Fibroblast of skin of abdomen (primary cell): ENCODE measurements at regions not wholly inside any gene's neighbourhood (a gene's known extent, or its start where the extent isn't known, plus 50 kb on each side); places are given as distances from the start of the nearest gene placed in this dataset.

Experiments
- DNase-seq: peaks from one replicate; pipeline ENCODE4 v3.0.0-alpha.2; 2013

- no peak for DNase-seq
These were observed 183.6 kb upstream of the GLI2 start for GRCh38 chr2:120552079-120552478.

- peak; percentile 35 for DNase-seq
These were observed 182.7 kb upstream of the GLI2 start for GRCh38 chr2:120552800-120553481.

DNA sequence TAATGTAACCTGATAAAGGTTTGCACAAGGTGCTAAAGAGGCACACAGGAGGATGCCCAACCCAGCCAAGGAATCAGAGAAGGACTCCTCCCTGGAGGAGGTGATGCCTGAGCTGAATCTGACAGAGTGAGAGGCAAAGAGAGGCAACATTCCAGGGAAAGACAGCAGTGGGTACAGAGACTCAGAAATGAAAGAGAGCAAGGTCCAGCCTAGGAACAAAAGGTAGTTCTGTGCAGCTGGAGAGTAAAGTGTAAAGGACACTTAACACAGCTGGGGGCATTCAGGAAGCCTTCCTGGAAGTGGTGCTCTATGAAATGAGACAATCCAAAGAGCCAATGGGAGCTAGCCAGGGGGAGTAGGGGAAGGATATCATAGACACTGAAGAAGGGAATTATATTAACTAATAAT lies 181.0 kb upstream of the GLI2 start:
- no peak for DNase-seq

DNA sequence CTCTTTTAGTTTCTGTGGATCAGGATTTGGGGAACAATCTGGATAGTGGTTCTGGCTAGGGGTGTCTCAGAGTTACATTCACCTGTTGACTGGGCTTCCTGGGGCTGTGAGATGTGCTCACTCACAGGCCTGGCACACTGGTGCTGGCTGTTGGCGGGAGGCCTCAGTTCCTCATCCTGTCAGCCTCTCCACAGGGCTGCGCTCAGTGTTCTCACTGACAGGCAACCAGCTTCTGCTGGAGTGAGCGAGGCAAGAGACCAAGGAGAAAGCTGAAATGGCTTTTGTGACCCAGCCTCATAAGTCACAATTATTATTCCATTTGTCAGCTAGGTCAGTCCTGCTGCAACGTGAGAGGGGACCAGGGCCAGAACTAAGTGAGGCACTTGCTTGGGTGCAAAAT lies 180.6 kb upstream of the GLI2 start:
- DNase-seq: no peak

DNA sequence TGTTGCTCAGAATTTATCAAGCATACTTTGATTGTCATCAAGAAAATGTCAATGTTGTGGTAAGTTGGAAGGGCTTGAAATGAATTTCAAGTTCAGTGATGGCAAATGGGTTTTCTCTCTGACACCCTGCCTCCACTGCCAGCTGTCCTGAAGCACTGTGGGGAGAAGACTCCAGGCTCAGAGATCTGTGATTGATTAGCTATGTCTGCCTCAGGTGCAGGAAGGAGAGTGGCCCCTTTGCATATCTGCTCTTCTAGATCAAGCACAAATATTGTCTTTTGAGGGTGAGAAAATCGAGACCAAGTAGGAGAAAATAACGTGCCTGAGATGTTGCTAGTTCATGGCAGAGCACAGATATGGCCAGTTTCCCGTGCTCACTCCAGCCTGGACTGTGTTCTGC lies 178.8 kb upstream of the GLI2 start:
- DNase-seq: no peak

- no peak for DNase-seq
These were observed 176.8 kb upstream of the GLI2 start for GRCh38 chr2:120558847-120559246.

- DNase-seq: peak; percentile 99
These were observed 176.3 kb upstream of the GLI2 start for GRCh38 chr2:120559401-120559800.

- DNase-seq: no peak
These were observed 175.3 kb upstream of the GLI2 start for GRCh38 chr2:120560330-120560729.

DNA sequence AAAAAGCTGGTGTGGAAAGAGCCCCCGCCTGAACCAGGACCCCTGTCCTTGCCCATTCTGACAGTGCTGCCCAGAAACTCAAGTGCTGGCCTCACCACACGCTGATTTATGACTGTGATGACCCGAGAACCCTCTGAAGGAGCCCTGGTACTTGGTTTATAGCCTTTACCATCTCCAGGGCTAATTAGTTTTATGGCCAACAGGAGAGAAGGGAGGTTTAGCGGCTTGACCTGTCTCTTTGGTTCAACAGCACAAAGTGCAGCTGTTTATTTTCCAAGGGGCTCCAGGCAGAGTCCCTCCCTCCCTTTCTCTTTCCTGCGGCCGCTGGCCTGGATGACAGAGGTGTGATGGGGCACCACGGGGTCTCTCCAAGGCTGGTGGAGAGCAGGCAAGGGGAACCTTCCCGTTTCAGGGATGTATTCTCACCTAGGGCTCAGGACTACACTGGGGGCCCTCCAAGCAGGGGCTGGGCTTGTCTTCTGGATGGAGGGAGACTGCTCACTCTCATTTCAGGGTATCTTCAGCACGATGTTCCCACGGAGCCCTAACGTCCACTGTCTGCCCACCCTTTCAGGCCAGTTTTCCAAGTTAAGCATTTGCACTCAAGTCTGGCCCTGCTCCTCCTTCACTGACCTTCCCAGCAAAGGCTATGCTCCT lies 174.2 kb upstream of the GLI2 start:
- DNase-seq: no peak

DNA sequence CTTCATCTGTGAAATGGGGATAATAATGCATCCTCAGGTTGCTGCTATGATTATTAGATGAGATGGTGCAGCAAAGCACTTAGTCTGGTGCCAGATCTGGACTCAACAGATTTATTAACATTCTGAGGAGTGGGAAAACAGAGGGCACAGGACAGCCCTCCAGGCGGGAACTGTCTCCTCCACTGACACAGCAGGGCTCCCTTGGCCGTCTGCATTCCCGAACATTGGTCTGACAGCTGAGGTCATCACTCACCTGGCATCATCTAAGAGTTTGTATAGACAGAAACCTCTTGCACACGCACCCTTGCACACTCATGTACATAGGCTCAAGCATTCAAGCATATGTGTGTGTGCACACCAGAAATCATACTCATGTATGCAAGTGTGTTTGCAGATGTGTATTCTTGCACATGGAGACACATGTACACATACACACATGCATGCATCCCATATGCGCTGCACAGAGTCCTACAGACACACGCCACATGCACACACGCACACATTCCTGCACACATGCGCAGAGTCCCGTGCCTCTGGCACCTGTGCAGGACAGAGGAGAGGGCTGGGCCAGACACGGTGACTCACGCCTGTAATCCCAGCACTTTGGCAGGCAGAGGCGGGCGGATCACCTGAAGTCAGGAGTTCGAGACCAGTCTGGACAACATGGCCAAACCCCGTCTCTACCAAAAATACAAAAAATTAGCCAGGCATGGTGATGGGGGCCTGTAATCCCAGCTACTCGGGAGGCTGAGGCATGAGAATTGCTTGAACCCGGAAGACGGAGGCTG lies 173.3 kb upstream of the GLI2 start:
- no peak for DNase-seq

GRCh38 chr2:120563616-120564015 lies 172.1 kb upstream of the GLI2 start:
- DNase-seq: no peak

GRCh38 chr2:120564213-120565094 lies 171.2 kb upstream of the GLI2 start:
- DNase-seq: no peak

GRCh38 chr2:120565095-120565460 lies 170.6 kb upstream of the GLI2 start:
- no peak for DNase-seq

DNA sequence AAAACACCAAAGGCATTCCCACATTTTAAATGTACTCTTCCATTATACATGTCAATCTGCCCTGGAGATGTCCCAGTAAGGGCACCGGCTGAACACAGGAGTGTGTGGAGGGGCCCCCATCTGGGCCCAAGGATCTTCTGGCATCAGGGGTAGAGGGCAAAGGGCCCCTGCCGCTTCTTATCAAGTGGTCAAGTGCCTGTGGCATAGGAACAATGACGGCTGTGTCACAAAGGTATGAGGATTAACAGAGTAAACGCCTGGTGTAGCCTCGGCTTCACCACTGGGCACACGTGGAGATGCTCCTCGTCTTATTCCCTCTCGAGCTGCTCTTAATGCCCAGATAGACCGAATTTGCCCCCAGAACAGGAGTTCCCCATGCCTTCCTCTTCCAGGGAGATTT lies 169.7 kb upstream of the GLI2 start:
- no peak for DNase-seq

GRCh38 chr2:120566331-120567035 lies 169.2 kb upstream of the GLI2 start:
- DNase-seq: no peak

- DNase-seq: no peak
These were observed 168.5 kb upstream of the GLI2 start for GRCh38 chr2:120567128-120567527.

GRCh38 chr2:120568089-120568974 lies 167.3 kb upstream of the GLI2 start:
- no peak for DNase-seq

DNA sequence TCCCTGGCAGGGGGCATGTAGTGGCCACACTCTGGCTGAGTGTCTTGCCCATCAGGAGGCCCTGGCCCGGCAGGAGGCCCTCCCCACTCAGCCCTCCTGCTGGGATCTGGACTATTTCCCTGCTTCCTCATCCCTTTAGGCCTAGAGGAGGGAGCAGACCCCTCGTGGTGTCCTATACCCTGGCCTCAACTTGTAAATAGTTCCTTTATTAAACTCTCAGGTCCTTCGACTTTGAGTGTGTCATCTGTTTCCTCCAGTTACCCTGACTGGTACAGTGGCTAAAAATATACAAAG lies 166.7 kb upstream of the GLI2 start:
- no peak for DNase-seq

- DNase-seq: no peak
These were observed 165.7 kb upstream of the GLI2 start for GRCh38 chr2:120570001-120570400.

DNA sequence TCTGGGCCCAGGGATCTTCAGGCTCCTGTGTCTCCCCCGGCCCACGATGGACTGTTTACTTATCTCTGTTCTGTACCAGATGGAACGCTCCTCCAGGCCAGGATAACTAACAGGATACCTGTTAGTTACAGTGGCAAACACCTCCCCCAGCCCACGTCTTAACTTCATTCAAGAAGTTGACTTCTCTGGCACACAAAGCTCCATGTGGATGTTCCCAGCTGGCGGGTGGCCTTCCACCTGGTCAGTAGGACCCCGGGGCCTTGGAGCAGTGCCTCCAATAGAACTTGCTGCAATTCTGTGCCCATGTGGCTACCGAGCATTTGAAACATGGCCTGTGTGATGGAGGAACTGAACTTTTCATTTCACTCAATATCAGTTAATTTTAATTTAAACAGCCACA lies 165.1 kb upstream of the GLI2 start:
- DNase-seq: no peak

DNA sequence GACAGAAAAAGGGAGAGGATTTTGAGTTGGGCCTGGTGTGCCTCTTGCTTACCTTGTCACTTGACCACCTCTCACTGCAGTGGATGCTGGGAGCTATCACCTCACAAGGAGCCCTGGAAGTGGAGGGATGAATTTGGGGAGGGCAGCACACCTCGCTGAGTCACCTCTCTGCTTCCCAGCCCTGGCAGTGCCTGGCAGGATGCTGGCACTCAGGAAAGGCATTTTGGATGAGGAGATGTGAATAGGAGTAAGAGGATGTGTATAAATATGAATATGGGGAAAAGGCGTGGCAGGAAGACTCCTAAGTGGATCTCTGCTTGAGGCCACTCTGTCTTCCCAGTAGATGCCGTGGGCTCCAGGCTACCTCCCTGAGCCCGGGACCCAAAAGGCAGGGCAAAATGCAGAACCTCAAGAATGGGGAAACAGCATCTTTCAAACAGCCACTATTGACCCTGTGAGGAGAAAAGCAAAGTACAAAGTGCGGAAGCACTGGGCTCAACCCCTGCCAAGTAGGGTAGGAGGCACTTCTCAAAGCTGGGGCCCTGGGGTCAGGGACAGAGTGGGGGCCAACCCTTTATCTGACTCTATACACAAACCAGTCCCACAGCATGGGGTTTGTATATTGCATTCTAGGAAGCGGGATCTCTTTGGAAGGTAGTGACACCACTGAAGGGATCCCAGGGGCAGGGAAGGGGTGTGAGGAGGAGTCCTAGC lies 164.5 kb upstream of the GLI2 start:
- DNase-seq: no peak
